HepG2 (cell line): ENCODE measurements at regions not wholly inside any gene's neighbourhood (a gene's known extent, or its start where the extent isn't known, plus 50 kb on each side); places are given as distances from the start of the nearest gene placed in this dataset.

Source experiments
- EHMT2 ChIP-seq: fragments of 200-600 bp; sonication (generic); IDR thresholded peaks from 2 replicates; pipeline ENCODE4 v1.7.0; 2017; ENCODE audit warnings: antibody characterized with exemption, low read depth, low read length, borderline replicate concordance
- FOXM1 ChIP-seq: sonication (generic); formaldehyde crosslinking; IDR thresholded peaks from 2 replicates; pipeline ENCODE4 v1.5.0; 2020; ENCODE audit warnings: missing genetic modification reagents
- MXI1 ChIP-seq: IDR thresholded peaks from 3 replicates; pipeline ENCODE4 v1.6.1; 2012; ENCODE audit warnings: low read depth, low read length, inconsistent platforms, borderline replicate concordance
- MYC ChIP-seq: sonication (generic); formaldehyde crosslinking; IDR thresholded peaks from 2 replicates; pipeline ENCODE4 v1.9.0; 2021; ENCODE audit warnings: missing genetic modification reagents, borderline replicate concordance
- PAWR ChIP-seq: sonication (generic); formaldehyde crosslinking; IDR thresholded peaks from 2 replicates; pipeline ENCODE4 v1.4.0; 2020; ENCODE audit warnings: missing genetic modification reagents, mild to moderate bottlenecking, borderline replicate concordance
- TF ChIP-seq, protein P1 (sequence below): IDR thresholded peaks from 2 replicates; pipeline ENCODE4 v1.6.1; 2012; ENCODE audit warnings: inconsistent platforms
- TF ChIP-seq, protein P2 (sequence below): sonication (generic); formaldehyde crosslinking; IDR thresholded peaks from 2 replicates; pipeline ENCODE4 v1.5.0; 2020; ENCODE audit warnings: mild to moderate bottlenecking, missing genetic modification reagents, moderate library complexity

DNA sequence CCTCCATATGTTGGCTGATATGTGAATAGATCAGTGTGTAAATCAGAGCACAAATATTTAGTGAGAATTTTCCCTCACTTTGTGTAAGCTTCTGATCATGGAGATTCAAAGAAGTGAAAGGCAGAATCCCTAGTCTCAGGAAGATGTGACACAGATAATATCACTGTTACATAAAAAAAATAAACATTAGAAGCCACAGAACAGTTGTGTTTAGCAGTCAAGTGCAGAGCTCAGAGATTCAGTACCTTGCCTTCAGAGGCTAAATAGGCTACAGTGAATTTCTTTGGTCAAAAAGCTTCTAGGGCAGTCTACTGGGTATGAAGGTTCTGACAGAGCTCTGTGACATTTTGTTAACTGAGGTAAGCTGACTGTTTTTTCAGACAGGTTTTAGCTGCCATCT is 591.5 kb downstream of the METTL15 start:
- TF ChIP-seq, protein P1, sequence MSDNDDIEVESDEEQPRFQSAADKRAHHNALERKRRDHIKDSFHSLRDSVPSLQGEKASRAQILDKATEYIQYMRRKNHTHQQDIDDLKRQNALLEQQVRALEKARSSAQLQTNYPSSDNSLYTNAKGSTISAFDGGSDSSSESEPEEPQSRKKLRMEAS: no peak
- TF ChIP-seq MXI1: no peak
- no peak for TF ChIP-seq EHMT2
- TF ChIP-seq FOXM1 (CRISPR knock-in tag): no peak
- TF ChIP-seq PAWR (CRISPR knock-in tag): no peak
- TF ChIP-seq, protein P2, sequence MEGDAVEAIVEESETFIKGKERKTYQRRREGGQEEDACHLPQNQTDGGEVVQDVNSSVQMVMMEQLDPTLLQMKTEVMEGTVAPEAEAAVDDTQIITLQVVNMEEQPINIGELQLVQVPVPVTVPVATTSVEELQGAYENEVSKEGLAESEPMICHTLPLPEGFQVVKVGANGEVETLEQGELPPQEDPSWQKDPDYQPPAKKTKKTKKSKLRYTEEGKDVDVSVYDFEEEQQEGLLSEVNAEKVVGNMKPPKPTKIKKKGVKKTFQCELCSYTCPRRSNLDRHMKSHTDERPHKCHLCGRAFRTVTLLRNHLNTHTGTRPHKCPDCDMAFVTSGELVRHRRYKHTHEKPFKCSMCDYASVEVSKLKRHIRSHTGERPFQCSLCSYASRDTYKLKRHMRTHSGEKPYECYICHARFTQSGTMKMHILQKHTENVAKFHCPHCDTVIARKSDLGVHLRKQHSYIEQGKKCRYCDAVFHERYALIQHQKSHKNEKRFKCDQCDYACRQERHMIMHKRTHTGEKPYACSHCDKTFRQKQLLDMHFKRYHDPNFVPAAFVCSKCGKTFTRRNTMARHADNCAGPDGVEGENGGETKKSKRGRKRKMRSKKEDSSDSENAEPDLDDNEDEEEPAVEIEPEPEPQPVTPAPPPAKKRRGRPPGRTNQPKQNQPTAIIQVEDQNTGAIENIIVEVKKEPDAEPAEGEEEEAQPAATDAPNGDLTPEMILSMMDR (CRISPR knock-in tag): no peak
- no peak for TF ChIP-seq MYC (CRISPR knock-in tag)
